Right cardiac atrium (tissue), 5 donors: ENCODE measurements at regions not wholly inside any gene's neighbourhood (a gene's known extent, or its start where the extent isn't known, plus 50 kb on each side); places are given as distances from the start of the nearest gene placed in this dataset.
A peak's percentile ranks its signal among the peaks of the same experiment; 100 is the strongest.
"Not testable (repeated sequence)": the region's sequence is repeated elsewhere in the genome, so short reads cannot be mapped to it uniquely, and the experiment has no call there.

Experiments used
- ATAC-seq, 2 donors: fragments of 200-7000 bp; cut with Tn5 transposase; one replicate each; pipeline versions ENCODE4 v1.8.0 to v1.9.1; 2020; ENCODE audit warnings: moderate library complexity in 2 of 2, mild to moderate bottlenecking in 1 of 2
- DNase-seq, 3 donors: peaks; one replicate each; pipeline ENCODE4 v3.0.0-alpha.2; 2020
- H3K27ac ChIP-seq: one replicate; pipeline ENCODE4 v1.5.1; 2013; ENCODE audit warnings: mild to moderate bottlenecking, low read length, control low read depth, moderate library complexity
- H3K27me3 ChIP-seq: one replicate; pipeline ENCODE4 v1.6.1; 2013; ENCODE audit not compliant: control insufficient read depth, insufficient read depth
- H3K4me1 ChIP-seq: one replicate; pipeline ENCODE4 v1.6.1; 2013; ENCODE audit warnings: low read length; ENCODE audit not compliant: control insufficient read depth, insufficient read depth
- H3K4me3 ChIP-seq: one replicate; pipeline ENCODE4 v1.5.1; 2013; ENCODE audit warnings: low read length, control low read depth
- H3K9me3 ChIP-seq: one replicate; pipeline ENCODE4 v1.6.1; 2013; ENCODE audit warnings: low read length; ENCODE audit not compliant: control insufficient read depth
- whole genome bisulfite sequencing: extraction: QIAGEN DNeasy Blood & Tissue Kit; methylation state at CpG from one replicate; pipeline ENCODE4 v1.1.7; 2013; 5-methylcytosine and 5-hydroxymethylcytosine counted together
- intact Hi-C, 4 donors: fragments of 100-400 bp; cut with DNase I; formaldehyde crosslinking; loops; one replicate each; pipeline versions ENCODE4 v1.11.0 to v1.14.0; 2022 to 2023
- donor health status: healthy with polysubstance abuse.
- donor health status: DM: no; HTN: yes; CAD: no.
- donor health status: DM: no; HTN: no; CAD: no.
- donor health status: DM: no; HTN: yes; CAD: no; lungs with severe emphysema.
- donor health status: DM: yes; HTN: yes; CAD: no.

GRCh38 chr19:27824108-27824507 lies 1388.8 kb downstream of the UQCRFS1 start:
- DNase-seq (no peak), ATAC-seq (no peak)
- intact Hi-C loops: no loop called here
- Histone ChIP-seq H3K27me3 (no peaks in the 10 kb centered on the region), H3K9me3 (no peaks in the 10 kb centered on the region), H3K27ac (no peak overlapping the region), H3K4me1 (no peaks in the 10 kb centered on the region), H3K4me3 (no peak overlapping the region)
- 78% methylated on average over 3 of the region's 3 CpGs for WGBS

- DNase-seq (no peak), ATAC-seq (no peak)
- Histone ChIP-seq H3K4me3 (no peak overlapping the region), H3K27me3 (no peaks in the 10 kb centered on the region), H3K4me1 (no peaks in the 10 kb centered on the region), H3K27ac (no peak overlapping the region), H3K9me3 (no peaks in the 10 kb centered on the region)
- intact Hi-C loops: no loop called here
- 44% methylated on average over 2 of the region's 2 CpGs for WGBS
These were observed 1390.6 kb downstream of the UQCRFS1 start for GRCh38 chr19:27822336-27822735.

GRCh38 chr19:27821418-27822018 lies 1391.4 kb downstream of the UQCRFS1 start:
- ATAC-seq (no peak), DNase-seq (no peak)
- Histone ChIP-seq H3K27me3 (no peaks in the 10 kb centered on the region), H3K4me1 (no peaks in the 10 kb centered on the region), H3K9me3 (no peaks in the 10 kb centered on the region), H3K4me3 (no peak overlapping the region), H3K27ac (no peak overlapping the region)
- intact Hi-C loops: no loop called here

- Histone ChIP-seq H3K4me3 (no peak overlapping the region), H3K27ac (no peak overlapping the region), H3K27me3 (no peaks in the 10 kb centered on the region), H3K4me1 (no peaks in the 10 kb centered on the region), H3K9me3 (no peaks in the 10 kb centered on the region)
- DNase-seq (no peak), ATAC-seq (no peak)
- 78% methylated on average over 1 of the region's 1 CpG for WGBS
- intact Hi-C loops: no loop called here
These were observed 1397.0 kb downstream of the UQCRFS1 start for GRCh38 chr19:27815985-27816384.

GRCh38 chr19:27814834-27815233 lies 1398.1 kb downstream of the UQCRFS1 start:
- intact Hi-C loops, H3K27me3 ChIP-seq, H3K4me3 ChIP-seq, H3K4me1 ChIP-seq, H3K27ac ChIP-seq, DNase-seq, ATAC-seq, H3K9me3 ChIP-seq: not testable (repeated sequence)
- 87% methylated on average over 4 of the region's 4 CpGs for WGBS

- DNase-seq, ATAC-seq, H3K27ac ChIP-seq, H3K9me3 ChIP-seq, H3K4me3 ChIP-seq, intact Hi-C loops, H3K27me3 ChIP-seq, H3K4me1 ChIP-seq: not testable (repeated sequence)
- 95% methylated on average over 3 of the region's 3 CpGs for WGBS
These were observed 1398.7 kb downstream of the UQCRFS1 start for GRCh38 chr19:27814274-27814673.

- intact Hi-C loops: no loop called here
- no peak for DNase-seq
- ATAC-seq: no peak
- H3K27ac ChIP-seq: no peak overlapping the region
- no peaks in the 10 kb centered on the region for H3K9me3 ChIP-seq
- no peaks in the 10 kb centered on the region for H3K4me1 ChIP-seq
- H3K27me3 ChIP-seq: no peaks in the 10 kb centered on the region
- no peak overlapping the region for H3K4me3 ChIP-seq
- 92% methylated on average over 17 of the region's 17 CpGs for WGBS
These were observed 1406.4 kb downstream of the UQCRFS1 start for GRCh38 chr19:27806471-27807070.

GRCh38 chr19:27805848-27806247 lies 1407.1 kb downstream of the UQCRFS1 start:
- no peak for ATAC-seq

GRCh38 chr19:27802293-27802692 lies 1410.7 kb downstream of the UQCRFS1 start:
- peak; percentile 24 to 62 (median 61) for DNase-seq
- H3K9me3 ChIP-seq, intact Hi-C loops, H3K4me1 ChIP-seq, H3K27me3 ChIP-seq, H3K4me3 ChIP-seq, H3K27ac ChIP-seq, ATAC-seq: not testable (repeated sequence)
- WGBS: 59% methylated on average over 15 of the region's 15 CpGs

More at GRCh38 chr19:27805848-27806247, 1407.1 kb downstream of the UQCRFS1 start:
- no peak for DNase-seq
- 97% methylated on average over 19 of the region's 19 CpGs for WGBS
- Histone ChIP-seq H3K4me3 (no peak overlapping the region), H3K9me3 (no peaks in the 10 kb centered on the region), H3K27ac (no peak overlapping the region), H3K4me1 (no peaks in the 10 kb centered on the region), H3K27me3 (no peaks in the 10 kb centered on the region)
- intact Hi-C loops: no loop called here

GRCh38 chr19:27796540-27796939 lies 1416.4 kb downstream of the UQCRFS1 start:
- Histone ChIP-seq H3K9me3 (no peaks in the 10 kb centered on the region), H3K4me1 (peaks cover 2% of the 10 kb centered on the region), H3K27ac (no peak overlapping the region), H3K4me3 (no peak overlapping the region), H3K27me3 (no peaks in the 10 kb centered on the region)
- ATAC-seq: no peak
- intact Hi-C loops: no loop called here
- DNase-seq: no peak
- WGBS: 89% methylated on average over 1 of the region's 1 CpG

GRCh38 chr19:27796073-27796472 lies 1416.9 kb downstream of the UQCRFS1 start:
- no peak overlapping the region for H3K27ac ChIP-seq
- no peak overlapping the region for H3K4me3 ChIP-seq
- H3K27me3 ChIP-seq: no peaks in the 10 kb centered on the region
- H3K9me3 ChIP-seq: no peaks in the 10 kb centered on the region
- ATAC-seq (no peak), DNase-seq (no peak)
- WGBS: 48% methylated on average over 2 of the region's 2 CpGs
- intact Hi-C loops: no loop called here
- H3K4me1 ChIP-seq: peaks cover 2% of the 10 kb centered on the region

GRCh38 chr19:27795369-27795768 lies 1417.6 kb downstream of the UQCRFS1 start:
- 95% methylated on average over 2 of the region's 2 CpGs for WGBS
- peaks cover 2% of the 10 kb centered on the region for H3K4me1 ChIP-seq
- no peak overlapping the region for H3K27ac ChIP-seq
- ATAC-seq (no peak), DNase-seq (peak in 1 of 3 donors; percentile 38)
- H3K9me3 ChIP-seq: no peaks in the 10 kb centered on the region
- no peak overlapping the region for H3K4me3 ChIP-seq
- H3K27me3 ChIP-seq: no peaks in the 10 kb centered on the region
- intact Hi-C loops: no loop called here
